Small intestine (tissue), 7 donors: ENCODE measurements at regions not wholly inside any gene's neighbourhood (a gene's known extent, or its start where the extent isn't known, plus 50 kb on each side); places are given as distances from the start of the nearest gene placed in this dataset.
A peak's percentile ranks its signal among the peaks of the same experiment; 100 is the strongest.

ENCODE experiments used
- DNase-seq, 2 donors: peaks; one replicate each; pipeline versions ENCODE4 v3.0.0 to v3.0.0-alpha.2; 2013
- FAIRE-seq: peaks from 2 replicates; lab custom pipeline; 2012; peaks lifted over from hg19 to GRCh38; lab: Jason Lieb, UNC
- H3K27ac ChIP-seq, 3 donors: one replicate each; pipeline ENCODE4 v1.5.1; 2013; ENCODE audit warnings: low read length in 2 of 3, mild to moderate bottlenecking in 2 of 3, control low read depth in 1 of 3, inconsistent platforms in 1 of 3, low read depth in 1 of 3, moderate library complexity in 1 of 3
- H3K27me3 ChIP-seq, 3 donors: one replicate each; pipeline ENCODE4 v1.6.1; 2013; ENCODE audit warnings: low read length in 3 of 3, inconsistent platforms in 1 of 3; ENCODE audit not compliant: control insufficient read depth in 3 of 3, insufficient read depth in 3 of 3
- H3K36me3 ChIP-seq, 3 donors: one replicate each; pipeline ENCODE4 v1.6.1; 2013; ENCODE audit warnings: low read length in 3 of 3, inconsistent platforms in 1 of 3, low read depth in 1 of 3, mild to moderate bottlenecking in 1 of 3, moderate library complexity in 1 of 3; ENCODE audit not compliant: control insufficient read depth in 3 of 3, insufficient read depth in 2 of 3
- H3K4me1 ChIP-seq, 3 donors: one replicate each; pipeline ENCODE4 v1.6.1; 2013; ENCODE audit warnings: low read length in 2 of 3, inconsistent platforms in 1 of 3, low read depth in 1 of 3, mild to moderate bottlenecking in 1 of 3, moderate library complexity in 1 of 3; ENCODE audit not compliant: control insufficient read depth in 3 of 3, insufficient read depth in 2 of 3
- H3K4me3 ChIP-seq, 3 donors: one replicate each; pipeline ENCODE4 v1.5.1; 2013; ENCODE audit warnings: low read length in 3 of 3, control low read depth in 1 of 3, inconsistent platforms in 1 of 3, low read depth in 1 of 3, mild to moderate bottlenecking in 1 of 3, moderate library complexity in 1 of 3
- H3K9me3 ChIP-seq, 2 donors: one replicate each; pipeline ENCODE4 v1.6.1; 2013; ENCODE audit warnings: low read depth in 1 of 2, low read length in 1 of 2; ENCODE audit not compliant: control insufficient read depth in 2 of 2, insufficient read depth in 1 of 2
- WGBS, 3 donors: extraction: QIAGEN DNeasy Blood & Tissue Kit; methylation state at CpG; one replicate each; pipeline ENCODE4 v1.1.7; 2013; 5-methylcytosine and 5-hydroxymethylcytosine counted together
- donor health status: healthy with polysubstance abuse.
- donor health status: control.
- donor health status: control.
- donor health status: Bipolar disorder and iron deficiency.
- donor health status: healthy.

- peaks cover 0 to 6% of the 10 kb centered on the region in 2 donors for H3K9me3 ChIP-seq
- no peaks in the 10 kb centered on the region for H3K4me1 ChIP-seq
- DNase-seq (no peak), FAIRE-seq (no peak)
- H3K27me3 ChIP-seq, result no peaks in the 10 kb centered on the region
- no peak overlapping the region for H3K27ac ChIP-seq
- no peaks in the 10 kb centered on the region for H3K36me3 ChIP-seq
- no peak overlapping the region for H3K4me3 ChIP-seq
- WGBS, 3 donors, result 70 to 74% (median 71%) methylated on average over 4 of the region's 4 CpGs
These were observed 175.3 kb downstream of the PLPP3 start for GRCh38 chr1:56404066-56404465.

- DNase-seq (no peak), FAIRE-seq (no peak)
- H3K27ac ChIP-seq, result no peak overlapping the region
- peaks cover 0 to 6% of the 10 kb centered on the region in 2 donors for H3K9me3 ChIP-seq
- no peaks in the 10 kb centered on the region for H3K36me3 ChIP-seq
- WGBS, 3 donors, result 63 to 88% (median 86%) methylated on average over 4 of the region's 4 CpGs
- H3K27me3 ChIP-seq, result no peaks in the 10 kb centered on the region
- no peak overlapping the region for H3K4me3 ChIP-seq
- no peaks in the 10 kb centered on the region for H3K4me1 ChIP-seq
These were observed 176.0 kb downstream of the PLPP3 start for GRCh38 chr1:56403321-56403720.

- Histone ChIP-seq H3K36me3 (no peaks in the 10 kb centered on the region), H3K9me3 (peaks cover 0 to 6% of the 10 kb centered on the region in 2 donors), H3K27ac (no peak overlapping the region), H3K27me3 (no peaks in the 10 kb centered on the region), H3K4me3 (no peak overlapping the region), H3K4me1 (peaks cover 0 to 11% (median 0%) of the 10 kb centered on the region in 3 donors)
- DNase-seq, result no peak
- 84 to 88% (median 88%) methylated on average over 1 of the region's 1 CpG for WGBS, 3 donors
- FAIRE-seq, result no peak
These were observed 178.2 kb downstream of the PLPP3 start for GRCh38 chr1:56401191-56401590.

GRCh38 chr1:56400526-56400925 lies 178.8 kb downstream of the PLPP3 start:
- no peak overlapping the region for H3K4me3 ChIP-seq
- DNase-seq (no peak), FAIRE-seq (no peak)
- H3K27me3 ChIP-seq, result no peaks in the 10 kb centered on the region
- peaks cover 0 to 11% (median 0%) of the 10 kb centered on the region in 3 donors for H3K4me1 ChIP-seq
- no peak overlapping the region for H3K27ac ChIP-seq
- peaks cover 0 to 6% of the 10 kb centered on the region in 2 donors for H3K9me3 ChIP-seq
- no peaks in the 10 kb centered on the region for H3K36me3 ChIP-seq

- no peak for DNase-seq
- Histone ChIP-seq H3K9me3 (peaks cover 0 to 6% of the 10 kb centered on the region in 2 donors), H3K36me3 (no peaks in the 10 kb centered on the region), H3K4me1 (peaks cover 0 to 11% (median 0%) of the 10 kb centered on the region in 3 donors), H3K27ac (no peak overlapping the region), H3K4me3 (no peak overlapping the region), H3K27me3 (no peaks in the 10 kb centered on the region)
- no peak for FAIRE-seq
- WGBS, 3 donors, result 84 to 94% (median 90%) methylated on average over 3 of the region's 3 CpGs
These were observed 179.6 kb downstream of the PLPP3 start for GRCh38 chr1:56399795-56400194.

GRCh38 chr1:56399326-56399725 lies 180.0 kb downstream of the PLPP3 start:
- Histone ChIP-seq H3K4me1 (peaks cover 0 to 11% (median 0%) of the 10 kb centered on the region in 3 donors), H3K36me3 (no peaks in the 10 kb centered on the region), H3K27ac (no peak overlapping the region), H3K4me3 (no peak overlapping the region), H3K9me3 (peaks cover 0 to 6% of the 10 kb centered on the region in 2 donors), H3K27me3 (no peaks in the 10 kb centered on the region)
- DNase-seq (no peak), FAIRE-seq (no peak)
- 72 to 80% (median 74%) methylated on average over 2 of the region's 2 CpGs for WGBS, 3 donors

- H3K27me3 ChIP-seq, result no peaks in the 10 kb centered on the region
- 53 to 89% (median 81%) methylated on average over 2 of the region's 2 CpGs for WGBS, 3 donors
These were observed 181.5 kb downstream of the PLPP3 start for GRCh38 chr1:56397811-56398231.

GRCh38 chr1:56397409-56397808 lies 182.0 kb downstream of the PLPP3 start:
- H3K27ac ChIP-seq, result no peak overlapping the region
- peaks cover 0 to 6% of the 10 kb centered on the region in 2 donors for H3K9me3 ChIP-seq
- no peak for DNase-seq
- 67 to 89% (median 84%) methylated on average over 2 of the region's 2 CpGs for WGBS, 3 donors
- peaks cover 0 to under 1% (median 0%) of the 10 kb centered on the region in 3 donors for H3K27me3 ChIP-seq
- H3K36me3 ChIP-seq, result no peaks in the 10 kb centered on the region
- H3K4me1 ChIP-seq, result peaks cover 0 to 11% (median 0%) of the 10 kb centered on the region in 3 donors
- H3K4me3 ChIP-seq, result no peak overlapping the region
- FAIRE-seq, result no peak

More at GRCh38 chr1:56397811-56398231, 181.5 kb downstream of the PLPP3 start:
- peaks cover 0 to 6% of the 10 kb centered on the region in 2 donors for H3K9me3 ChIP-seq
- H3K4me1 ChIP-seq, result peaks cover 0 to 11% (median 0%) of the 10 kb centered on the region in 3 donors
- H3K36me3 ChIP-seq, result no peaks in the 10 kb centered on the region
- FAIRE-seq (no peak), DNase-seq (no peak)
- H3K4me3 ChIP-seq, result no peak overlapping the region
- no peak overlapping the region for H3K27ac ChIP-seq

GRCh38 chr1:56396581-56396980 lies 182.8 kb downstream of the PLPP3 start:
- FAIRE-seq (no peak), DNase-seq (peak; percentile 10 to 68)
- Histone ChIP-seq H3K27ac (no peak overlapping the region), H3K27me3 (peaks cover 0 to 3% (median 0%) of the 10 kb centered on the region in 3 donors), H3K4me1 (peaks cover 0 to 11% (median 0%) of the 10 kb centered on the region in 3 donors), H3K4me3 (no peak overlapping the region), H3K36me3 (no peaks in the 10 kb centered on the region), H3K9me3 (peaks cover 0 to 6% of the 10 kb centered on the region in 2 donors)
- WGBS, 3 donors, result 13 to 39% (median 26%) methylated on average over 4 of the region's 4 CpGs
